ENCODE measurements at regions not wholly inside any gene's neighbourhood (a gene's known extent, or its start where the extent isn't known, plus 50 kb on each side); places are given as distances from the start of the nearest gene placed in this dataset.

DNA sequence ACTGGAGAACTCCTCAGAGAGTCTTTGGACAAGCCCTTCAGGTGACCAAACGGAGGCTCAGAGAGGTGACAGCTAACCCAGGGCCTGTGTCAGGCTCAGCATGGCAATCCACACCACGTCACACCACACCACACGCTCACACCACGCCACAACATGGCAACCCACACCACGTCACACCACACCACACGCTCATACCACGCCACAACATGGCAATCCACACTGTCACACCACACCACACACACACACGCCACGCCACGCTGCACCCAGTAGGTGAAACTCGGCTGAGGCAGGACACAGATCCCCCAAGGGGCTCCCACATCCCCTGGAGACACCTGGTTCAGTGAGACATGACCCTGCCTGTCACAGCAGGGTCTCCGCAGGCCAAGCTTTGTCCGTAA, 107.3 kb downstream of the PDGFA start:
- no peak overlapping the region for H3K4me3 ChIP-seq (ENCODE audit: low read depth, low read length)
- no peak for DNase-seq (ENCODE audit: low read depth)
- no peak for TF ChIP-seq CTCF (conservative IDR thresholded peaks at IDR 0.05; ENCODE audit: low read depth, low read length)

DNA sequence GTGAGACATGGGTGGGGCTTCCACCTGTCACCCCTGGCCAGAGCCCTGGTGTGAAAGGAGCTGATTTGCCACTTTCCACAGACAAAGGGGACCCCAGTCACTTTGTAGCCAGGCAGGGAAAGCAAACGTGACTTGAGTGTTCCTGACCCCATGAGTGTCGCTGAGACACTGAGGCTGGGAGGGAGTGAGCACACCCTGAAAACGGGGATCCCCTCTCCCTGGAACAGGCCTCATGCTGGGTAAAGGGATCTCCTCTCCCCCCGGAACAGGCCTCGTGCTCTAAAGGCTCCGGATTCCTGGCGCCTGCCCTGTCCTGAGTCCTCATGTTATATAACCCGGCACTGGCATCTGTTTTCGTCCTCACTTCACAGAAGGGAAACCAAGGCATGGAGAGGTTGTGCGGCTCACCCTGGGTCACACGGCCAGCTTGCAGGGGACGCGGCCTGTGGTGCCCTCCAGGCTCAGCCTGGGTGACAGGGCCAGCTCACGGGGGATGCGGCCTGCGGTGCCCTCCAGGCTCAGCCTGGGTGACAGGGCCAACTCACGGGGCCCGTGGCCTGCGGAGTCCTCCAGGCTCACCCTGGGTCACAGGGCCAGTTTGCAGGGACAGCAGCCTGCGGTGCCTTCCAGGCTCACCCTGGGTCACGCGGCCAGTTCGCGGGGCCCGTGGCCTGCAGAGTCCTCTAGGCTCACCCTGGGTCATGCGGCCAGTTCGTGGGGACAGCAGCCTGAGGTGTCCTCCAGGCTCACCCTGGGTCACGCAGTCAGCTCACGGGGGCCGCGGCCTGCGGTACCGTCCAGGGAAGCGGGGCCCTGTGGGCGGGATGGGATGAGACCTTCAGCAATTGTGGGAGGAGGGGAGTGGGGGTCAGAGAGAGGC, 104.7 kb downstream of the PDGFA start:
- no peak for DNase-seq (ENCODE audit: low read depth)
- H3K4me3 ChIP-seq (ENCODE audit: low read depth, low read length): no peak overlapping the region
- TF ChIP-seq CTCF (conservative IDR thresholded peaks at IDR 0.05; ENCODE audit: low read depth, low read length): no peak

DNA sequence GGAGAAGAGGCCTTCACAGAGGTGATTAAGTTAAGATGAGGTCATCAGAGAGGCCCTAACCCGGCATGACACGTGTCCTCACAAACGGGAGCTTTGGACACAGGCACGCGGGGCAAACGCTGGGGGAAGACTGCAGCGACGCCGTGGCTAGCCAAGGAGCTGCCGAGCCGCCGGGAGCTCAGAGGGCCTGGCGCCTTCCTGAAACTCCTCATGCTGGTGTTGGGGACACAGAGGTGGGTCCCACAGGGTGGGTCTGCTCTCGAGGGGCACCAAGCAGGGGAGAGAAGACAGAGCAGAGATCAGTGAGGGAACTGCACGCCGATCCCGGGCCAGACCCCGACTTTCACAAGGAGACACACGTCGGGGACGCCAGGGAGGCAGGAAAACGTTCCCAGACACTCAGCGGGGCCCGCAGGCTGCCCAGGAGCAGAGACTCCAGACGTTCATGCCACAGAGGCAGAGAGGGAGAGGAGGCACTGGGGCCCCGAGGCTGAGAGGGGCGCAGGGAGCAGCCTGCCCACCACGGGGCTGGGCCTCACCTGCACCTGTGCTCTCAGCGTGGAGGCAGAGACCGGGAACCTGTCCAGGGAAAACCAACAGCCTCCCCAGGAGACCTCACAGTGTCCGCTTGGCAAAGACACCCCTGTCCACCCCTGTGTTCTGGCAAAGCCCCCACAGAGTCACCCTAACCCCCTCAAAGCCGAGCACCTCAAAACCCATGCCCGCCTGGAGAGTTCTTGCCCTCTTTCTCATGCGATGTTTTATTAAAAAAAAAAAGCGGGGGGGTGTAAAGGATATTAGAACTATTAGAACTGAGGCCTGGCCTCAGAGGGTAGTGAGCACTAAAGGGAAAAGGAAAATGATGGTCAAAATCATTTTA, 103.8 kb downstream of the PDGFA start:
- TF ChIP-seq CTCF (conservative IDR thresholded peaks at IDR 0.05; ENCODE audit: low read depth, low read length): no peak
- no peak overlapping the region for H3K4me3 ChIP-seq (ENCODE audit: low read depth, low read length)
- DNase-seq (ENCODE audit: low read depth): no peak

DNA sequence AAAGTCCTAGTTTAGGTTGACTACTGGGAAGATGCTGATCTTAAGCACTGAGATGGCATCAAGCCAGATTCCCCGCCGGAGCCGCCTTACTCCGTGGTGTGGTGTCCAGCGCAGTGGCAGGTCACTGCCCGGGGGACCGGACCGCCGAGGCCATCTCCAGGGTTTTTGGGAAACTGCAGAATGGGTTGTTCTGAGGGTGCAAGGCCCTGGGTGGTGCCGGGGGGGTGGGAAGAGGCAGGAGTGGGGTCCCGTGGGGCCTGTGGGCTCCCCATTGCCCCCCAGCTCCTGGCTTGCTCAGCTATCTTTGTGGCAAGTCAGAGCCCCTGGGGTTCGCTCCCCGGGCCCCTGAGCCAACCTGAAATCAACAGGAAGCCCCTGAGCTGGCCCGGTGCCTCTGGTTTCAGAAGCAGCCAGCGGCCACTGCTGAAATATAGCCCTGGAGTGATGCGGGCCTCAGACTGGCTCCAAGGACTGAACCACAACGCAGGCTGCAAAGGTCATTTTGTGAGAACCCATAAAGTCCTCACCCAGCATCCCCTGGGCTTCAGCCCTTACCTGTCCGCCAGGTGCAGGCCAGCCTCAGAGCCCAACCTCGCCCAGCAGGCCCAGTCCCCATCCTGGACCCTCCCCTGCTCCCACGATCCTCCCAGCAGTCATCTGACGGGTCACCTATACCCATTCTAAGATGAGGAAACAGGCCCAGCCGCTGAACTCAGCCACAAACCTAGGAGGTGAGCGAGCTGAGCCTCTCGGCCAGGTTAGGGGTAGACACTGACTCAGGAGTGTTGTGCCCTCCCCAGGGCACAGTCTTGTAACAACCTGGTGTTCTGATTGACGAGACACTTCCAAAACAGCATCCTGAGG, 102.7 kb downstream of the PDGFA start:
- no peak for TF ChIP-seq CTCF (conservative IDR thresholded peaks at IDR 0.05; ENCODE audit: low read depth, low read length)
- H3K4me3 ChIP-seq (ENCODE audit: low read depth, low read length): no peak overlapping the region
- DNase-seq (ENCODE audit: low read depth): no peak

DNA sequence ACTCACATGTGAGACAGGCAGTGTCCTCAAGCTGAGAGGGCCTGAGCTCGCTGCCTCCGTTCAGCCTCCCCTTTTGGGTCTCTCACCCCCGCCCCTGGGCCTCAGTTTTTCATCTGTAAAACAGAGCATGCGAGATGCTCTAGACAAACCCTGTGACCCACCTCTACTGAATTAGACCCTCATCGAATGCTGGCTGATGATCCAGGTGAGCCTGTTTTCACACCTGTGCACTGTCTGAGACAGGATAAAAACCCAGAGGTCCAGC, 102.1 kb downstream of the PDGFA start:
- TF ChIP-seq CTCF (conservative IDR thresholded peaks at IDR 0.05; ENCODE audit: low read depth, low read length): no peak
- no peak overlapping the region for H3K4me3 ChIP-seq (ENCODE audit: low read depth, low read length)
- DNase-seq (ENCODE audit: low read depth): no peak

GRCh38 chr7:417973-418601, 101.6 kb downstream of the PDGFA start:
- DNase-seq (ENCODE audit: low read depth): no peak
- no peak overlapping the region for H3K4me3 ChIP-seq (ENCODE audit: low read depth, low read length)
- TF ChIP-seq CTCF (conservative IDR thresholded peaks at IDR 0.05; ENCODE audit: low read depth, low read length): no peak

Data from choroid plexus epithelial cell (primary cell).